Peyer's patch (tissue), 4 donors: ENCODE measurements at regions not wholly inside any gene's neighbourhood (a gene's known extent, or its start where the extent isn't known, plus 50 kb on each side); places are given as distances from the start of the nearest gene placed in this dataset.

ENCODE experiments used
- DNase-seq, 3 donors: peaks; one replicate each; pipeline ENCODE4 v3.0.0-alpha.2; 2017 to 2019
- H3K27ac ChIP-seq, 4 donors: fragments of 200-600 bp; sonication (generic); one replicate each; pipeline ENCODE4 v1.5.1; 2016 to 2019
- H3K27me3 ChIP-seq, 2 donors: fragments of 200-600 bp; sonication (generic); one replicate each; pipeline ENCODE4 v1.5.1; 2019
- H3K36me3 ChIP-seq, 3 donors: fragments of 200-600 bp; sonication (generic); one replicate each; pipeline ENCODE4 v1.5.1; 2016 to 2019
- H3K4me1 ChIP-seq, 4 donors: fragments of 200-600 bp; sonication (generic); one replicate each; pipeline ENCODE4 v1.5.1; 2016 to 2019
- H3K4me3 ChIP-seq, 4 donors: fragments of 200-600 bp; sonication (generic); 1 replicate in 3 of 4; 2 replicates in 1 of 4; pipeline ENCODE4 v1.5.1; 2016 to 2019; ENCODE audit warnings: mild to moderate bottlenecking in 1 of 4
- H3K9me3 ChIP-seq, 4 donors: fragments of 200-600 bp; sonication (generic); one replicate each; pipeline ENCODE4 v1.5.1; 2016 to 2019; ENCODE audit warnings: mild to moderate bottlenecking in 1 of 4
- CTCF ChIP-seq, 6 experiments: fragments of 450-650 bp in 4 of 6; fragments of 200-600 bp in 2 of 6; sonication (generic) in 1 of 6; IDR thresholded peaks; one replicate each; pipeline ENCODE4 v1.5.1; 2017 to 2019; ENCODE audit warnings: antibody characterized with exemption in 6 of 6, mild to moderate bottlenecking in 3 of 6, moderate library complexity in 1 of 6
- POLR2A ChIP-seq, 2 donors: fragments of 450-650 bp; IDR thresholded peaks; one replicate each; pipeline ENCODE4 v1.5.1; 2017; ENCODE audit warnings: antibody characterized with exemption in 2 of 2, mild to moderate bottlenecking in 2 of 2, moderate library complexity in 2 of 2

GRCh38 chr2:192333642-192334041 lies 138.9 kb upstream of the TMEFF2 start:
- no peak overlapping the region for H3K27ac ChIP-seq
- DNase-seq, result no peak
- no peak overlapping the region for H3K4me3 ChIP-seq
- no peaks in the 10 kb centered on the region for H3K36me3 ChIP-seq
- no peaks in the 10 kb centered on the region for H3K27me3 ChIP-seq
- TF ChIP-seq CTCF (IDR thresholded peaks at IDR 0.05), result no peak
- no peak for TF ChIP-seq POLR2A (IDR thresholded peaks at IDR 0.05)
- H3K4me1 ChIP-seq, result no peaks in the 10 kb centered on the region
- H3K9me3 ChIP-seq, result no peaks in the 10 kb centered on the region

GRCh38 chr2:192328297-192328696 lies 133.6 kb upstream of the TMEFF2 start:
- no peaks in the 10 kb centered on the region for H3K4me1 ChIP-seq
- H3K27ac ChIP-seq, result no peak overlapping the region
- H3K9me3 ChIP-seq, result no peaks in the 10 kb centered on the region
- no peaks in the 10 kb centered on the region for H3K36me3 ChIP-seq
- no peak for DNase-seq
- H3K4me3 ChIP-seq, result no peak overlapping the region
- TF ChIP-seq POLR2A (IDR thresholded peaks at IDR 0.05) (no peak), CTCF (IDR thresholded peaks at IDR 0.05) (no peak)
- no peaks in the 10 kb centered on the region for H3K27me3 ChIP-seq

- Histone ChIP-seq H3K9me3 (no peaks in the 10 kb centered on the region), H3K27ac (no peak overlapping the region), H3K36me3 (no peaks in the 10 kb centered on the region), H3K4me3 (no peak overlapping the region), H3K27me3 (no peaks in the 10 kb centered on the region), H3K4me1 (no peaks in the 10 kb centered on the region)
- DNase-seq, result no peak
- no peak for TF ChIP-seq CTCF (IDR thresholded peaks at IDR 0.05)
- no peak for TF ChIP-seq POLR2A (IDR thresholded peaks at IDR 0.05)
These were observed 132.8 kb upstream of the TMEFF2 start for GRCh38 chr2:192327576-192327975.

- Histone ChIP-seq H3K4me1 (no peaks in the 10 kb centered on the region), H3K27me3 (no peaks in the 10 kb centered on the region), H3K27ac (no peak overlapping the region), H3K4me3 (no peak overlapping the region), H3K36me3 (no peaks in the 10 kb centered on the region), H3K9me3 (no peaks in the 10 kb centered on the region)
- DNase-seq, result no peak
- TF ChIP-seq CTCF (IDR thresholded peaks at IDR 0.05) (no peak), POLR2A (IDR thresholded peaks at IDR 0.05) (no peak)
These were observed 120.8 kb upstream of the TMEFF2 start for GRCh38 chr2:192315543-192315942.

GRCh38 chr2:192314800-192315481 lies 120.2 kb upstream of the TMEFF2 start:
- Histone ChIP-seq H3K36me3 (no peaks in the 10 kb centered on the region), H3K27me3 (no peaks in the 10 kb centered on the region), H3K4me1 (no peaks in the 10 kb centered on the region), H3K9me3 (no peaks in the 10 kb centered on the region), H3K27ac (no peak overlapping the region), H3K4me3 (no peak overlapping the region)
- TF ChIP-seq POLR2A (IDR thresholded peaks at IDR 0.05), result no peak
- no peak for DNase-seq

- no peak for TF ChIP-seq POLR2A (IDR thresholded peaks at IDR 0.05)
- no peak for TF ChIP-seq CTCF (IDR thresholded peaks at IDR 0.05)
- Histone ChIP-seq H3K27ac (no peak overlapping the region), H3K9me3 (no peaks in the 10 kb centered on the region), H3K4me1 (no peaks in the 10 kb centered on the region), H3K36me3 (no peaks in the 10 kb centered on the region), H3K4me3 (no peak overlapping the region), H3K27me3 (no peaks in the 10 kb centered on the region)
- no peak for DNase-seq
These were observed 119.0 kb upstream of the TMEFF2 start for GRCh38 chr2:192313773-192314172.
